Amygdala (tissue), 56 donors: ENCODE measurements at regions not wholly inside any gene's neighbourhood (a gene's known extent, or its start where the extent isn't known, plus 50 kb on each side); places are given as distances from the start of the nearest gene placed in this dataset.
"Not testable (repeated sequence)": the region's sequence is repeated elsewhere in the genome, so short reads cannot be mapped to it uniquely, and the experiment has no call there.

Experiments
- DNase-seq, 56 donors: peaks; one replicate each; lab custom pipeline; 2025; lab: John Stamatoyannopoulos, UW

DNA sequence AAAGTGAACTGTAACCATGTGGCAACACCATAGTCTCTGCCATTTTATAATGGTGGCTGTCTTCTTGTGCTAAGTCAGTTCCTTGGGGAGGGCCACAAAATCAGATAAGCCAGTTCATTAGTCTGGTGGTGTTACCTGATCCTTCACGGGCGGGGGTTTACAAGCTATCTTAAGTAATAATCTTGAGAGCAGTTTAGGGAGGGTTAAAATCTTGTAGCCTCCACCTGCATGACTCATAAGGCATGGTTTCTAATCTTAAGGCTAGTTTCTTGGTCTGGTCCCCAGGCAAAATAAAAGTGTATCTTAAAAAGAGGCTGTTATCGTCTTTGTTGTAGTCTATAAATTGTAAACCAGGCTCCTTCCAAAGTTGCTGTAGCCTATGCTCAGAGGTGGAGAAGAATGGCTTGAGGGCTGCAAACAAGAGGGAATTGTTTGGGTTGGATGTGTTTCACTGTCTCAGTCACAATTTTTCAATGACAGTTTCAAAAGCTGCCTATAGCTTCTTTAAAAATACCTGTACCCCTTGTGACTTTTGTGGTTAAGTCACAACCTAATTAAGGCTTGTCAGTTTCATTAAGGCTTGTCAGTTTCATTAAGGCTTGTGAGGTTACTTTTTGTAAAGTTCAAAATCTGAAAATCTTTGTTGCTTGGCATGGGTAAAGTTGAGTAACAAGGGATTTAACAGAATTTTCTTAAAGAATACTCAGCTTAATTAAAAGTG is 135.7 kb downstream of the RPS4Y2 start:
- DNase-seq = no peak

DNA sequence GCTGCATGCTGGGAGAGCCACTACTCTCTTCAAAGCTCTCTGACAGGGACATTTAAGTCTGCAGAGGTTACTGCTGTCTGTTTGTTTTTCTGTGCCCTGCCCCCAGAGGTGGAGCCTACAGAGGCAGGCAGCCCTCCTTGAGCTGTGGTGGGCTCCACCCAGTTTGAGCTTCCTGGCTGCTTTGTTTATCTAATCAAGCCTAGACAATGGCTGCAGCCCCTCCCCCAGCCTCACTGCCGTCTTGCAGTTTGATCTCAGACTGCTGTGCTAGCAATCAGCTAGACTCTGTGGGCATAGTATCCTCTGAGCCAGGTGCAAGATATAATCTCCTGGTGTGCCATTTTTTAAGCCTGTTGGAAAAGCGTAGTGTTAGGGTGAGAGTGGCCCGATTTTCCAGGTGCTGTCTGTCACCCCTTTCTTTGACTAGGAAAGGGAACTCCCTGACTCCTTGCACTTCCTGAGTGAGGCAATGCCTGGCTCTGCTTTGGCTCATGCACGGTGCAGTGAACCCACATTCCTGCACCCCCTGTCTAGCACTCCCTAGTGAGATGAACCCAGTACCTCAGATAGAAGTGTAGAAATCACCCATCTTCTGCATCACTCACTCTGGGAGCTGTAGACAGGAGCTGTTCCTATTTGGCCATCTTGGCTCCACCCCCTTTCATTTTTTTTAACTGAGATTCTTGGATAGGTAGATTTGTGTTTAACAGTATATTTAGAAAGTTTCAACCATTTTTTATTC is 169.6 kb downstream of the RPS4Y2 start:
- DNase-seq = not testable (repeated sequence)

DNA sequence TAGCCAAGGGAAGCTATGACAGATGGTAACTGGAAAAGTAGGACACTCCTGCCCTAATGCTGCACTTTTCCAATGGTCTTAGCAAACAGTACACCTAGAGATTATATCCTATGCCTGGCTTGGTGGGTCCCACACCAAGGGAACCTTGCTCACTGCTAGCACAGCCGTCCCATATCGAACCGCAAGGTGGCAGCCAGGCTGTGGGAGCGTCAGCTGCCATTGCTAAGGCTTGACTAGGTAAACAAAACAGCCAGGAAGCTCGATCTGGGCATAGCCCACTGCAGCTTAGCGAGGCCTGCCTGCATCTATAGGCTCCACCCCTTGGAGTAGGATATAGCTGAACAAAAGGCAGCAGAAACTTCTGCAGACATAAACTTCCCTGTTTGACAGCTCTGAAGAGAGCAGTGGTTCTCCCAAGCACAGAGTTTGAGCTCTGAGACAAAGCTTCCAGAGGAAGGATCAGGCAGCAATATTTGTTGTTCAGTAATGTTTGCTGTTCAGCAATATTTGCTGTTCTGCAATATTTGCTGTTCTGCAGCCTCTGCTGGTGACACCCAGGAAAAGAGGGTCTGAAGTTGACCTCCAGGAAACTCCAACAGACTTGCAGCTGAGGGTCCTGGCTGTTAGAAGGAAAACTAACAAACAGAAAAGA is 173.9 kb downstream of the RPS4Y2 start:
- no peak for DNase-seq

GRCh38 chrY:20936709-20937251 is 180.9 kb downstream of the RPS4Y2 start:
- not testable (repeated sequence) for DNase-seq

GRCh38 chrY:20961512-20961911 is 205.6 kb downstream of the RPS4Y2 start:
- DNase-seq = no peak

GRCh38 chrY:20967828-20968227 is 211.9 kb downstream of the RPS4Y2 start:
- no peak for DNase-seq

DNA sequence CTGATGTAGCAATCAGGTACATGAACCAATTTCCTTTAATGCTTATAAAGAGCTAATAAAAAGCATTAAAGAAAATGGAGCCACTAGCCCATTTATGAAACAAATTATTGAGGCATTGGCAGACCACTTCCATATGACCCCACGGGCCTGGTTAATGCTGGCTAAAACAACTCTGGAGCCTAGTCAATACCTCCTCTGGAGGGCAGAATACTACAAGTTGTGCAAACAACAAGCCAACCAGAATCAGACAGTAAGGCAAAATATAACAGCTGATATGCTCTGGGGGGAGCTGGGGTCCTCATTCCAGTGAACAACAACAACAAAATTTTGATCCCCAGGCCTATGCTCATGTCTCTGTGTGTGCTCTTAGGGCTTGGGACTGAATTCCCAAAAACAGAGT is 212.3 kb downstream of the RPS4Y2 start:
- DNase-seq = no peak

- DNase-seq = no peak
Observed at GRCh38 chrY:20971371-20971770, 215.5 kb downstream of the RPS4Y2 start.

GRCh38 chrY:20986037-20986436 is 230.1 kb downstream of the RPS4Y2 start:
- DNase-seq = no peak

DNA sequence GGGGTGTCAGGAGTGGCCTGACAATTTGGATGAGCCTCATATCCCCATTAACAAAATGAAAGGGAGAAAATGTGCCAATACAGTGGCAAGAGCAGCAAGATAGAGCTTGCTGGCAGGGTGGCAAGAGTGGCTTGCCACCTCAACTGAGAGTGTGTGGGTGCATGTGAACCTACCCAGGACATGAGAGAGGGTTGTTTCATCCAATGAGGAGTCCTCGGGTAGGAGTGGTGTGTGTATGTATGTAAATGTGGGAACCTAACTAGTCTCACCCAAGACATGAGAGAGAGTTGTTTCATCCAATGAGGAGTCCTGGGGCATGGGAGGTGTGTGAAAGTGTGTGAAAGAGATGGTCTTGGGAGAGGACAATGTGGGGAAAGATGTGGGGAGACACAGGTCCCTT is 234.2 kb downstream of the RPS4Y2 start:
- DNase-seq = no peak

DNA sequence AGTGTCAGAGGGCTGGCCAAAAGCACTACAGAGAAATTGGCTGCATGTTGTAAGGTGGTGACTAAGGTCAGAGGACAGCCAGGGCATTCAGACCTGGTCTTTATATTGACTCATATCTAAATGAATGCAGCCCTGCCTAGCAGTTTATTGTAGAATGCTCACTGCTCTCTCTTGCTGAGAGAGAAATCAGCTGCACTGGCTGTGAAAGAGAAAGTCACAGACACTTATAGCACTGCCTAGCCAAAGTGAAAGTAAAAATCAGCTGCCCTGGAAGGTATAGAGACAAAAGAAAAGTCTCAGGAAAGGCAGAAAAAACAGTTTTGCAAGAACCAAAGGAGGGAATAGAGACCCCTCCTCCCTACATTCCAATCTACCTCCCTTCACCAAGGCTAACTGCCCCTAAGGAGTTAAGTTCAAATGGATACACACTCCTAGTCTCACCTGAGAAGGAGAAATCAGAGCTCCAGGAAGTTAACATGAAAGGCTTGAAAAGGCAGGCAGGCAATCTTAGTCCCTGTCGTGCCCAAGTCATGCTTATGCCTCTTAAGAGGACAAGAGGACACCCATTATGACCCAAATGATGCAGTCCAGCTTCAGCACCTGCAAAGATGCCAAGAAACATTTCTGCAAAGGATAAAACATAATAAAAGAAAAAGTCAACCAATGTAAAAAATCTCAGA is 235.1 kb downstream of the RPS4Y2 start:
- no peak for DNase-seq

DNA sequence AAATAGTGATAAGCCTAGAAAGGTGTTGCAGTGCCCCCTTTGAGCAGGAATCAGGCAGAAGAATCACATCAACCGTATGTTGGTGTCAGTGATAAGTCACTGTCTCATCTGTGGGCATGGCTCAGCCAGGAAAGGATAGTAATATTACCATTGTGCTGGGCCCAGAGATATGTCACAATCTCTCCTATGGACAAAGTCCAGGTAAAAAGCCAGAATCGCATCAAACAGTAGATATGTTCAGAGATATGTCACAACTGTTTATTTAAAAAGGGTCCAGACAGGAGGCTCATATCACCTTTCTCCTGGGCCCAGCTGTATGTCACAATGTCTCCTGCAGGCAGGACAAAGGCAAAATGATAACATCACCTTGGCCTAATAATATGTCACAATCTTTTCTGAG is 241.4 kb downstream of the RPS4Y2 start:
- DNase-seq = no peak

GRCh38 chrY:20998016-20998415 is 242.1 kb downstream of the RPS4Y2 start:
- no peak for DNase-seq

GRCh38 chrY:20998483-20998882 is 242.6 kb downstream of the RPS4Y2 start:
- DNase-seq = no peak

GRCh38 chrY:21001102-21001501 is 245.2 kb downstream of the RPS4Y2 start:
- DNase-seq = no peak

GRCh38 chrY:21003059-21003458 is 247.2 kb downstream of the RPS4Y2 start:
- no peak for DNase-seq

DNA sequence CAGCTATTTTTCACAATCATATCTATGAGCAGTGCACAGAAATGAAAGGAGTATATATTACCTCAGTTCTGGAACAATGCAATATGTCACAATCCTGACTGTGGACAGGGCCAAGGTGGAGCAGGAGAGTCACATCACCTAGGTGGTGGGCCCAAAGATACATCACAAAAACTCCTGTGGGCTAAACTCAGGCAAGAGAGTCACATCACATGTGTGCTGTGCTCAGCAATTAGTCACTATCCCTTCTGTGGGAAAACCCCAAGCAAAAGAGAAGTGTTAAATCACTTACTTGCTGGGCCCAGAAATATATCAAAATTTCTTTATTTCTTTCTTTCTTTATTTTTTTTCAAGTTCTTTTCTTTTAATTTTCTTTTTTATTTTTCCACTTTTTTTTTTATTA is 249.6 kb downstream of the RPS4Y2 start:
- no peak for DNase-seq

GRCh38 chrY:21021811-21022210 is 265.9 kb downstream of the RPS4Y2 start:
- DNase-seq = no peak

DNA sequence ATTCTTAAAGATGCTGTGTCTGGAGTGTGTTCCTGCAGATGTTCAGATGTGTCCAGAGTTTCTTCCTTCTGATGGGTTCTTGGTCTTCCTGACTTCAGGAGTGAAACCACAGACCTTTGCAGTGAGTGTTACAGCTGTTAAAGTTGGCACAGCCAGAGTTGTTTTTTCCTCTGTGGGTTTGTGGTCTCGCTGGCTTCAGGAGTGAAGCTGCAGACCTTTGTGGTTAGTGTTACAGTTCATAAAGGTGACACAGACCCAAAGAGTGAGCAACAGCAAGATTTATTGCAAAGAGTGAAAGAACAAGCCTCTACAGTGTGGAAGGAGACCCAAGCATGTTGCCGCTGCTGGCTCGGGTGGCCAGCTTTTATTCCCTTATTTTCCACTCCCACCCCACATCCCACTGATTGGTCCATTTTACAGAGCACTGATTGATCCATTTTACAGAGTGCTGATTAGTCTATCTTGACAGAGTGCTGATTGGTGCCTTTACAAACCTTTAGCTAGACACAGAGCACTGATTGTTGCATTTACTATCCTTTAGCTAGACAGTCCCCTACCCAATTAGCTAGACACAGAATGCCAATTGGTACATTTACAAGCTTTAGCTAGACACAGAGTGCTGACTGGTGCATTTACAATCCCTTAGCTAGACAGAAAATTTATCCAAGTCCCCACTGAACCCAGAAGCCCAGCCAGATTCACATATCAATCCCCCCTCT is 266.6 kb downstream of the RPS4Y2 start:
- no peak for DNase-seq

DNA sequence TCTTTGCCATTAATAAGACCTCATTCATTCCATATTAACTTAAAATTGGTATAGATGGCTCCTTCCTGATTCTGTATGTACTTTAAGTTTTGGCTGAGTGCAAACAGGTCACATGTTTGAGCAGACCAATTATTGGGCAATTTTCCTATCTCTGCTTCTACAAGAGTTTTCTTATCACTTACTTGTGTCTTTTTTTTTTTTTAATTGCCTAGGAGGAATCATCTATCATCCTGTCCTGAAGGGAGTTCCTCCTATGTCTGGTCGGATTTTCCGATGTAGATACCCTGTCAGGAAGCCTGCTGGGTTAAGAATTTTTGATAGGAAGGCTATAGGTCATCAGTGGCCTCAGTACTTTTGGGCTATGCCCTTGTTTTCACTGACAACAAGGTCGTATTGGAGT is 268.0 kb downstream of the RPS4Y2 start:
- DNase-seq = no peak
